ENCODE measurements at regions not wholly inside any gene's neighbourhood (a gene's known extent, or its start where the extent isn't known, plus 50 kb on each side); places are given as distances from the start of the nearest gene placed in this dataset.

GRCh38 chr3:135451037-135451785 is 514.3 kb upstream of the PPP2R3A start:
- no peak for TF ChIP-seq CTCF (conservative IDR thresholded peaks at IDR 0.05 in 1 of 2, IDR thresholded peaks at IDR 0.05 in 1 of 2; ENCODE audit: low read depth in 1 of 2, low read length in 2 of 2)
- no peak for TF ChIP-seq EZH2 (IDR thresholded peaks at IDR 0.05; ENCODE audit: low read length, missing control alignments)
